HL-60 (cell line): ENCODE measurements at regions not wholly inside any gene's neighbourhood (a gene's known extent, or its start where the extent isn't known, plus 50 kb on each side); places are given as distances from the start of the nearest gene placed in this dataset.
"Not testable (repeated sequence)": the region's sequence is repeated elsewhere in the genome, so short reads cannot be mapped to it uniquely, and the experiment has no call there.

Experiments
- DNase-seq, 2 experiments: peaks; one replicate each; pipeline ENCODE4 v3.0.0-alpha.2; 2010 to 2020; ENCODE audit warnings: low read depth in 1 of 2, low spot score in 1 of 2
- H3K27ac ChIP-seq: fragments of 250-450 bp; sonication (Bioruptor Pico); replicated peaks from 2 replicates; pipeline ENCODE4 v1.5.1; 2020; ENCODE audit warnings: mild to moderate bottlenecking, moderate library complexity
- H3K27me3 ChIP-seq: fragments of 250-450 bp; sonication (Bioruptor Pico); 2 replicates; pipeline ENCODE4 v1.5.1; 2021; ENCODE audit warnings: mild to moderate bottlenecking, moderate library complexity; ENCODE audit not compliant: insufficient read depth, poor library complexity, severe bottlenecking
- H3K4me3 ChIP-seq: replicated peaks from 2 replicates; pipeline ENCODE4 v1.5.1; 2011; ENCODE audit warnings: mild to moderate bottlenecking, control low read depth, low read length; ENCODE audit not compliant: insufficient read depth
- CTCF ChIP-seq: IDR thresholded peaks from one replicate; pipeline ENCODE4 v1.5.1; 2011; ENCODE audit warnings: low read length, control low read depth, inconsistent platforms; ENCODE audit not compliant: insufficient read depth
- GABPA ChIP-seq: IDR thresholded peaks from 2 replicates; pipeline ENCODE4 v1.6.1; 2012; ENCODE audit warnings: low read depth
- POLR2AphosphoS5 ChIP-seq: IDR thresholded peaks from 2 replicates; pipeline ENCODE4 v1.6.1; 2012; ENCODE audit warnings: low read depth
- REST ChIP-seq: IDR thresholded peaks from 2 replicates; pipeline ENCODE4 v1.6.1; 2012; ENCODE audit warnings: low read depth; ENCODE audit not compliant: insufficient replicate concordance
- SPI1 ChIP-seq: IDR thresholded peaks from 2 replicates; pipeline ENCODE4 v1.6.1; 2012; ENCODE audit warnings: low read depth, mild to moderate bottlenecking, borderline replicate concordance

DNA sequence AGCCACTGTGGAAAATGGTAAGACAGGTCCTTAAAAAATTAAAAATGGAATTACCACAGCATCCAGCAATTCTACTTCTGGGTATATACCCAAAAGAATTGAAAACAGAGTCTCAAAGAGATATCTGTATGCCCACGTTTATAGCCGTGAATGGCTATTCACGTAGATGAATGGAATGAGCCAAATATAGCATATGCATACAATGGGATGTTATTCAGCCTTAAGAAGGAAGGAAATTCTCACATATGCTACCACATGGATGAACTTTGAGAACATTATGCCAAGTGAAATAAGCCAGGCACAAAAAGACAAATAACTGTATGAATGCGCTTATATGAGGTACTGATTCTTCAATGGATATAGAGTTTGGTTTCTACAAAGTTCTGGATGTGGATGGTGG, 134.5 kb upstream of the KCNE2 start:
- no peaks in the 10 kb centered on the region for H3K27me3 ChIP-seq
- H3K27ac ChIP-seq, result no peak overlapping the region
- H3K4me3 ChIP-seq, result no peak overlapping the region
- TF ChIP-seq SPI1 (no peak), POLR2AphosphoS5 (no peak), GABPA (no peak), REST (no peak), CTCF (no peak)
- no peak for DNase-seq

GRCh38 chr21:34233741-34234140, 130.1 kb upstream of the KCNE2 start:
- DNase-seq, H3K4me3 ChIP-seq, H3K27me3 ChIP-seq, H3K27ac ChIP-seq: not testable (repeated sequence)

GRCh38 chr21:34235514-34235913, 128.3 kb upstream of the KCNE2 start:
- DNase-seq, result no peak

More at GRCh38 chr21:34235514-34235913, 128.3 kb upstream of the KCNE2 start:
- Histone ChIP-seq H3K4me3 (no peak overlapping the region), H3K27me3 (no peaks in the 10 kb centered on the region), H3K27ac (no peak overlapping the region)
- TF ChIP-seq CTCF, result no peak
- no peak for TF ChIP-seq GABPA
- no peak for TF ChIP-seq SPI1
- no peak for TF ChIP-seq POLR2AphosphoS5
- TF ChIP-seq REST, result no peak
